ENCODE measurements at regions not wholly inside any gene's neighbourhood (a gene's known extent, or its start where the extent isn't known, plus 50 kb on each side); places are given as distances from the start of the nearest gene placed in this dataset.
"Not testable (repeated sequence)": the region's sequence is repeated elsewhere in the genome, so short reads cannot be mapped to it uniquely, and the experiment has no call there.

GRCh38 chr1:116847688-116848531 lies 61.8 kb upstream of the PTGFRN start:
- Histone ChIP-seq H3K27ac (ENCODE audit: low read depth, low read length) (no peak overlapping the region), H3K27me3 (ENCODE audit: control insufficient read depth in 3 of 3, insufficient read depth in 3 of 3, low read length in 3 of 3) (no peaks in the 10 kb centered on the region), H3K4me1 (ENCODE audit: control insufficient read depth in 3 of 3, insufficient read depth in 3 of 3, low read length in 3 of 3) (no peaks in the 10 kb centered on the region), H3K9ac (ENCODE audit: low read depth in 1 of 3, low read length in 3 of 3) (no peak overlapping the region), H3K36me3 (ENCODE audit: control insufficient read depth in 3 of 3, insufficient read depth in 3 of 3, low read length in 3 of 3) (no peaks in the 10 kb centered on the region), H3K4me3 (ENCODE audit: low read length in 3 of 3) (no peak overlapping the region), H3K9me3 (ENCODE audit: control insufficient read depth in 3 of 3, low read length in 3 of 3) (peaks cover 0 to 3% (median 0%) of the 10 kb centered on the region in 3 donors)

GRCh38 chr1:116850436-116850835 lies 59.3 kb upstream of the PTGFRN start:
- H3K4me1 ChIP-seq (ENCODE audit: control insufficient read depth in 3 of 3, insufficient read depth in 3 of 3, low read length in 3 of 3): peaks cover 2 to 10% (median 8%) of the 10 kb centered on the region in 3 donors
- no peak overlapping the region for H3K4me3 ChIP-seq (ENCODE audit: low read length in 3 of 3)
- no peak overlapping the region for H3K27ac ChIP-seq (ENCODE audit: low read depth, low read length)
- no peaks in the 10 kb centered on the region for H3K27me3 ChIP-seq (ENCODE audit: control insufficient read depth in 3 of 3, insufficient read depth in 3 of 3, low read length in 3 of 3)
- H3K9me3 ChIP-seq (ENCODE audit: control insufficient read depth in 3 of 3, low read length in 3 of 3): no peaks in the 10 kb centered on the region
- H3K9ac ChIP-seq (ENCODE audit: low read depth in 1 of 3, low read length in 3 of 3): no peak overlapping the region
- no peaks in the 10 kb centered on the region for H3K36me3 ChIP-seq (ENCODE audit: control insufficient read depth in 3 of 3, insufficient read depth in 3 of 3, low read length in 3 of 3)

GRCh38 chr1:116851189-116851588 lies 58.5 kb upstream of the PTGFRN start:
- H3K9me3 ChIP-seq (ENCODE audit: control insufficient read depth in 3 of 3, low read length in 3 of 3); H3K9ac ChIP-seq (ENCODE audit: low read depth in 1 of 3, low read length in 3 of 3); H3K4me3 ChIP-seq (ENCODE audit: low read length in 3 of 3); H3K36me3 ChIP-seq (ENCODE audit: control insufficient read depth in 3 of 3, insufficient read depth in 3 of 3, low read length in 3 of 3); H3K27me3 ChIP-seq (ENCODE audit: control insufficient read depth in 3 of 3, insufficient read depth in 3 of 3, low read length in 3 of 3); H3K27ac ChIP-seq (ENCODE audit: low read depth, low read length): not testable (repeated sequence)
- peaks cover 2 to 13% (median 13%) of the 10 kb centered on the region in 3 donors for H3K4me1 ChIP-seq (ENCODE audit: control insufficient read depth in 3 of 3, insufficient read depth in 3 of 3, low read length in 3 of 3)

GRCh38 chr1:116851846-116852245 lies 57.9 kb upstream of the PTGFRN start:
- H3K36me3 ChIP-seq (ENCODE audit: control insufficient read depth in 3 of 3, insufficient read depth in 3 of 3, low read length in 3 of 3): no peaks in the 10 kb centered on the region
- no peak overlapping the region for H3K27ac ChIP-seq (ENCODE audit: low read depth, low read length)
- H3K9ac ChIP-seq (ENCODE audit: low read depth in 1 of 3, low read length in 3 of 3): no peak overlapping the region
- no peaks in the 10 kb centered on the region for H3K27me3 ChIP-seq (ENCODE audit: control insufficient read depth in 3 of 3, insufficient read depth in 3 of 3, low read length in 3 of 3)
- no peaks in the 10 kb centered on the region for H3K9me3 ChIP-seq (ENCODE audit: control insufficient read depth in 3 of 3, low read length in 3 of 3)
- no peak overlapping the region for H3K4me3 ChIP-seq (ENCODE audit: low read length in 3 of 3)
- H3K4me1 ChIP-seq (ENCODE audit: control insufficient read depth in 3 of 3, insufficient read depth in 3 of 3, low read length in 3 of 3): peaks cover 2 to 13% (median 13%) of the 10 kb centered on the region in 3 donors

GRCh38 chr1:116852367-116852766 lies 57.3 kb upstream of the PTGFRN start:
- no peaks in the 10 kb centered on the region for H3K36me3 ChIP-seq (ENCODE audit: control insufficient read depth in 3 of 3, insufficient read depth in 3 of 3, low read length in 3 of 3)
- no peaks in the 10 kb centered on the region for H3K9me3 ChIP-seq (ENCODE audit: control insufficient read depth in 3 of 3, low read length in 3 of 3)
- no peak overlapping the region for H3K27ac ChIP-seq (ENCODE audit: low read depth, low read length)
- H3K27me3 ChIP-seq (ENCODE audit: control insufficient read depth in 3 of 3, insufficient read depth in 3 of 3, low read length in 3 of 3): no peaks in the 10 kb centered on the region
- no peak overlapping the region for H3K4me3 ChIP-seq (ENCODE audit: low read length in 3 of 3)
- no peak overlapping the region for H3K9ac ChIP-seq (ENCODE audit: low read depth in 1 of 3, low read length in 3 of 3)
- peaks cover 2 to 13% (median 13%) of the 10 kb centered on the region in 3 donors for H3K4me1 ChIP-seq (ENCODE audit: control insufficient read depth in 3 of 3, insufficient read depth in 3 of 3, low read length in 3 of 3)

- Histone ChIP-seq H3K4me1 (ENCODE audit: control insufficient read depth in 3 of 3, insufficient read depth in 3 of 3, low read length in 3 of 3) (peaks cover 2 to 13% (median 13%) of the 10 kb centered on the region in 3 donors), H3K36me3 (ENCODE audit: control insufficient read depth in 3 of 3, insufficient read depth in 3 of 3, low read length in 3 of 3) (no peaks in the 10 kb centered on the region), H3K4me3 (ENCODE audit: low read length in 3 of 3) (no peak overlapping the region), H3K9me3 (ENCODE audit: control insufficient read depth in 3 of 3, low read length in 3 of 3) (no peaks in the 10 kb centered on the region), H3K27me3 (ENCODE audit: control insufficient read depth in 3 of 3, insufficient read depth in 3 of 3, low read length in 3 of 3) (no peaks in the 10 kb centered on the region), H3K9ac (ENCODE audit: low read depth in 1 of 3, low read length in 3 of 3) (no peak overlapping the region), H3K27ac (ENCODE audit: low read depth, low read length) (no peak overlapping the region)
Measured at GRCh38 chr1:116852910-116853309, 56.8 kb upstream of the PTGFRN start.

- no peaks in the 10 kb centered on the region for H3K27me3 ChIP-seq (ENCODE audit: control insufficient read depth in 3 of 3, insufficient read depth in 3 of 3, low read length in 3 of 3)
- peaks cover 2 to 13% (median 13%) of the 10 kb centered on the region in 3 donors for H3K4me1 ChIP-seq (ENCODE audit: control insufficient read depth in 3 of 3, insufficient read depth in 3 of 3, low read length in 3 of 3)
- H3K27ac ChIP-seq (ENCODE audit: low read depth, low read length): no peak overlapping the region
- H3K36me3 ChIP-seq (ENCODE audit: control insufficient read depth in 3 of 3, insufficient read depth in 3 of 3, low read length in 3 of 3): no peaks in the 10 kb centered on the region
- no peak overlapping the region for H3K4me3 ChIP-seq (ENCODE audit: low read length in 3 of 3)
- no peaks in the 10 kb centered on the region for H3K9me3 ChIP-seq (ENCODE audit: control insufficient read depth in 3 of 3, low read length in 3 of 3)
- no peak overlapping the region for H3K9ac ChIP-seq (ENCODE audit: low read depth in 1 of 3, low read length in 3 of 3)
Measured at GRCh38 chr1:116853680-116854402, 55.9 kb upstream of the PTGFRN start.

- Histone ChIP-seq H3K9me3 (ENCODE audit: control insufficient read depth in 3 of 3, low read length in 3 of 3) (no peaks in the 10 kb centered on the region), H3K27ac (ENCODE audit: low read depth, low read length) (no peak overlapping the region), H3K36me3 (ENCODE audit: control insufficient read depth in 3 of 3, insufficient read depth in 3 of 3, low read length in 3 of 3) (no peaks in the 10 kb centered on the region), H3K4me1 (ENCODE audit: control insufficient read depth in 3 of 3, insufficient read depth in 3 of 3, low read length in 3 of 3) (peaks cover 2 to 13% (median 13%) of the 10 kb centered on the region in 3 donors), H3K4me3 (ENCODE audit: low read length in 3 of 3) (no peak overlapping the region), H3K27me3 (ENCODE audit: control insufficient read depth in 3 of 3, insufficient read depth in 3 of 3, low read length in 3 of 3) (no peaks in the 10 kb centered on the region), H3K9ac (ENCODE audit: low read depth in 1 of 3, low read length in 3 of 3) (no peak overlapping the region)
Measured at GRCh38 chr1:116854403-116854690, 55.4 kb upstream of the PTGFRN start.

GRCh38 chr1:116854716-116855115 lies 55.0 kb upstream of the PTGFRN start:
- Histone ChIP-seq H3K9me3 (ENCODE audit: control insufficient read depth in 3 of 3, low read length in 3 of 3) (no peaks in the 10 kb centered on the region), H3K9ac (ENCODE audit: low read depth in 1 of 3, low read length in 3 of 3) (no peak overlapping the region), H3K36me3 (ENCODE audit: control insufficient read depth in 3 of 3, insufficient read depth in 3 of 3, low read length in 3 of 3) (no peaks in the 10 kb centered on the region), H3K27me3 (ENCODE audit: control insufficient read depth in 3 of 3, insufficient read depth in 3 of 3, low read length in 3 of 3) (no peaks in the 10 kb centered on the region), H3K4me1 (ENCODE audit: control insufficient read depth in 3 of 3, insufficient read depth in 3 of 3, low read length in 3 of 3) (peaks cover 2 to 13% (median 13%) of the 10 kb centered on the region in 3 donors), H3K27ac (ENCODE audit: low read depth, low read length) (no peak overlapping the region), H3K4me3 (ENCODE audit: low read length in 3 of 3) (no peak overlapping the region)

- Histone ChIP-seq H3K36me3 (ENCODE audit: control insufficient read depth in 3 of 3, insufficient read depth in 3 of 3, low read length in 3 of 3) (no peaks in the 10 kb centered on the region), H3K9me3 (ENCODE audit: control insufficient read depth in 3 of 3, low read length in 3 of 3) (no peaks in the 10 kb centered on the region), H3K4me3 (ENCODE audit: low read length in 3 of 3) (peak overlapping the region in 1 of 3 donors; percentile 11), H3K4me1 (ENCODE audit: control insufficient read depth in 3 of 3, insufficient read depth in 3 of 3, low read length in 3 of 3) (peaks cover 2 to 13% (median 13%) of the 10 kb centered on the region in 3 donors), H3K9ac (ENCODE audit: low read depth in 1 of 3, low read length in 3 of 3) (peak overlapping the region in 1 of 3 donors; percentile 47), H3K27ac (ENCODE audit: low read depth, low read length) (no peak overlapping the region), H3K27me3 (ENCODE audit: control insufficient read depth in 3 of 3, insufficient read depth in 3 of 3, low read length in 3 of 3) (no peaks in the 10 kb centered on the region)
Measured at GRCh38 chr1:116855191-116855619, 54.5 kb upstream of the PTGFRN start.

Data from skeletal muscle tissue (tissue), 3 donors.